GM04504 (cell line): ENCODE measurements at regions not wholly inside any gene's neighbourhood (a gene's known extent, or its start where the extent isn't known, plus 50 kb on each side); places are given as distances from the start of the nearest gene placed in this dataset.

Experiments used
- DNase-seq: peaks from one replicate; pipeline ENCODE4 v3.0.0-alpha.2; 2012; ENCODE audit warnings: low read depth

- no peak for DNase-seq
These were observed 205.8 kb downstream of the PTPRU start for GRCh38 chr1:29441916-29442668.

GRCh38 chr1:29439615-29440014 is 203.3 kb downstream of the PTPRU start:
- no peak for DNase-seq

GRCh38 chr1:29438991-29439390 is 202.7 kb downstream of the PTPRU start:
- DNase-seq: no peak

GRCh38 chr1:29437946-29438345 is 201.6 kb downstream of the PTPRU start:
- no peak for DNase-seq

GRCh38 chr1:29436181-29436785 is 200.0 kb downstream of the PTPRU start:
- no peak for DNase-seq

GRCh38 chr1:29433830-29434229 is 197.5 kb downstream of the PTPRU start:
- DNase-seq: no peak

- no peak for DNase-seq
These were observed 194.8 kb downstream of the PTPRU start for GRCh38 chr1:29431138-29431537.

- DNase-seq: no peak
These were observed 193.3 kb downstream of the PTPRU start for GRCh38 chr1:29429656-29430055.

- no peak for DNase-seq
These were observed 192.7 kb downstream of the PTPRU start for GRCh38 chr1:29428997-29429396.

- DNase-seq: no peak
These were observed 191.9 kb downstream of the PTPRU start for GRCh38 chr1:29428280-29428615.

GRCh38 chr1:29427614-29428279 is 191.4 kb downstream of the PTPRU start:
- DNase-seq: no peak

- no peak for DNase-seq
These were observed 190.5 kb downstream of the PTPRU start for GRCh38 chr1:29426701-29427279.

GRCh38 chr1:29425631-29426030 is 189.3 kb downstream of the PTPRU start:
- no peak for DNase-seq

- no peak for DNase-seq
These were observed 187.9 kb downstream of the PTPRU start for GRCh38 chr1:29424266-29424665.

- no peak for DNase-seq
These were observed 183.9 kb downstream of the PTPRU start for GRCh38 chr1:29420202-29420601.

- DNase-seq: no peak
These were observed 181.6 kb downstream of the PTPRU start for GRCh38 chr1:29417971-29418370.

- DNase-seq: no peak
These were observed 181.0 kb downstream of the PTPRU start for GRCh38 chr1:29417147-29417858.

GRCh38 chr1:29416267-29417146 is 180.2 kb downstream of the PTPRU start:
- no peak for DNase-seq

- no peak for DNase-seq
These were observed 179.5 kb downstream of the PTPRU start for GRCh38 chr1:29415861-29416260.

- DNase-seq: no peak
These were observed 179.0 kb downstream of the PTPRU start for GRCh38 chr1:29415156-29415830.

GRCh38 chr1:29414086-29414485 is 177.8 kb downstream of the PTPRU start:
- DNase-seq: no peak
